OCI-LY7 (cell line): ENCODE measurements at regions not wholly inside any gene's neighbourhood (a gene's known extent, or its start where the extent isn't known, plus 50 kb on each side); places are given as distances from the start of the nearest gene placed in this dataset.

ENCODE experiments used
- EZH2phosphoT487 ChIP-seq: fragments of 200-600 bp; sonication (generic); IDR thresholded peaks from 2 replicates; pipeline ENCODE4 v1.6.1; 2018; ENCODE audit warnings: low read depth, borderline replicate concordance, mild to moderate bottlenecking, mixed run types, antibody characterized with exemption, low read length, moderate library complexity, mixed read lengths
- TF ChIP-seq, protein P1 (sequence below): fragments of 200-600 bp; sonication (generic); conservative IDR thresholded peaks from 2 replicates; pipeline ENCODE4 v1.5.1; 2014; ENCODE audit warnings: mild to moderate bottlenecking, antibody characterized with exemption, low read length, moderate library complexity, mixed read lengths

DNA sequence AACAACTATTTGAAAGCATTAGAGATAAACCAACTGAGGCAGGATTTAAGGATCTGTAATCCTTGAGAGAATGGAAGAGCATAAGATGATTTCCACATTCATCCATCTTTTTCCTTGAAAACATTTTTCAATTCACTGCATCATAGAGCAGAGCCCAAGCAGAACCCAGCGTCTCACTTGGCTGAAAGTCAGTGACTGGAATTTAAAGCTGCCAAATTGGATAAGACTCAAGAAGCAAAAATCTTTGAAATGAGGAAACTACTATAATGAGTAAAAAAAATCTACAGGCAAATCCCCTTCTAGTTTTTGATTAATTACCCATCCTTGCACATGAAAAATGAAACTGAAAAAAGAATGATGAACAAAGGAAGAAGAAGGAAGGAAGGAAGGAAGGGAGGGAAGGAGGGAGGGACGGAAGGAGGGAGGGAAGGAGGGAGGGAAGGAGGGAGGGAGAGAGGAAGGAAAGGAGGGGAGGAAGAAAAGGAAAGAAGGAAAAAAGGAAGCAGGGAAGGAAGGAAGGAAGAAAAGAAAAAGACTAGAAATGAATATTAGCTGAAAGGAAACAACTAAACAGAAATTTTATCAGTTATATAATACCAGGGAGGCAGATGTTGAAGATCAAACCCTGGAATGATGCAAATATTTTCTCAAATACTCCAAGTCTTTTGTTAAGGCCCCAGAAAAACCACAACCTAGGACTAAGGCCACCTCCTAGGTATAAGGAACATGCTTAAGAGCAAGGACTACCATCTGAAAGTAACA, 336.3 kb upstream of the MAGI2 start:
- TF ChIP-seq, protein P1, sequence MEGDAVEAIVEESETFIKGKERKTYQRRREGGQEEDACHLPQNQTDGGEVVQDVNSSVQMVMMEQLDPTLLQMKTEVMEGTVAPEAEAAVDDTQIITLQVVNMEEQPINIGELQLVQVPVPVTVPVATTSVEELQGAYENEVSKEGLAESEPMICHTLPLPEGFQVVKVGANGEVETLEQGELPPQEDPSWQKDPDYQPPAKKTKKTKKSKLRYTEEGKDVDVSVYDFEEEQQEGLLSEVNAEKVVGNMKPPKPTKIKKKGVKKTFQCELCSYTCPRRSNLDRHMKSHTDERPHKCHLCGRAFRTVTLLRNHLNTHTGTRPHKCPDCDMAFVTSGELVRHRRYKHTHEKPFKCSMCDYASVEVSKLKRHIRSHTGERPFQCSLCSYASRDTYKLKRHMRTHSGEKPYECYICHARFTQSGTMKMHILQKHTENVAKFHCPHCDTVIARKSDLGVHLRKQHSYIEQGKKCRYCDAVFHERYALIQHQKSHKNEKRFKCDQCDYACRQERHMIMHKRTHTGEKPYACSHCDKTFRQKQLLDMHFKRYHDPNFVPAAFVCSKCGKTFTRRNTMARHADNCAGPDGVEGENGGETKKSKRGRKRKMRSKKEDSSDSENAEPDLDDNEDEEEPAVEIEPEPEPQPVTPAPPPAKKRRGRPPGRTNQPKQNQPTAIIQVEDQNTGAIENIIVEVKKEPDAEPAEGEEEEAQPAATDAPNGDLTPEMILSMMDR: no peak
- TF ChIP-seq EZH2phosphoT487: no peak
